Gastrocnemius medialis (tissue), 4 donors: ENCODE measurements at regions not wholly inside any gene's neighbourhood (a gene's known extent, or its start where the extent isn't known, plus 50 kb on each side); places are given as distances from the start of the nearest gene placed in this dataset.

Experiments used
- CTCF ChIP-seq, 5 experiments: fragments of 450-650 bp in 3 of 5; fragments of 200-600 bp in 2 of 5; sonication (generic) in 2 of 5; IDR thresholded peaks in 4 of 5; conservative IDR thresholded peaks in 1 of 5; 1 replicate in 4 of 5; 2 replicates in 1 of 5; pipeline ENCODE4 v1.5.1; 2016 to 2019; ENCODE audit warnings: antibody characterized with exemption in 5 of 5, mild to moderate bottlenecking in 3 of 5, moderate library complexity in 3 of 5
- POLR2A ChIP-seq, 2 donors: fragments of 450-650 bp; IDR thresholded peaks; one replicate each; pipeline ENCODE4 v1.6.1; 2017; ENCODE audit warnings: antibody characterized with exemption in 2 of 2, mild to moderate bottlenecking in 2 of 2, moderate library complexity in 2 of 2

- TF ChIP-seq POLR2A (IDR thresholded peaks at IDR 0.05) (no peak), CTCF (IDR thresholded peaks at IDR 0.05 in 4 of 5, conservative IDR thresholded peaks at IDR 0.05 in 1 of 5) (no peak)
Observed at GRCh38 chr2:224157655-224158054, 118.6 kb upstream of the SERPINE2 start.
